Astrocyte (in vitro differentiated cells and primary cell): ENCODE measurements at regions not wholly inside any gene's neighbourhood (a gene's known extent, or its start where the extent isn't known, plus 50 kb on each side); places are given as distances from the start of the nearest gene placed in this dataset.

Experiments used
- DNase-seq: peaks from one replicate; pipeline ENCODE4 v3.0.0-alpha.2; 2010; ENCODE audit warnings: low read depth
- FAIRE-seq: peaks from 2 replicates; lab custom pipeline; 2011; peaks lifted over from hg19 to GRCh38; lab: Jason Lieb, UNC
- H2AFZ ChIP-seq: 2 replicates; pipeline ENCODE4 v1.6.0; 2012; ENCODE audit warnings: low read depth, low read length, inconsistent platforms
- H3K27ac ChIP-seq: 2 replicates; pipeline ENCODE4 v1.5.1; 2011; ENCODE audit warnings: low read depth, low read length, inconsistent platforms
- H3K27me3 ChIP-seq: 2 replicates; pipeline ENCODE4 v1.6.0; 2011; ENCODE audit warnings: low read length, inconsistent platforms; ENCODE audit not compliant: insufficient read depth
- H3K36me3 ChIP-seq: 2 replicates; pipeline ENCODE4 v1.5.1; 2011; ENCODE audit warnings: low read length, inconsistent platforms; ENCODE audit not compliant: insufficient read depth
- H3K4me1 ChIP-seq: 2 replicates; pipeline ENCODE4 v1.5.1; 2011; ENCODE audit warnings: low read length, inconsistent platforms; ENCODE audit not compliant: insufficient read depth
- H3K4me2 ChIP-seq: 2 replicates; pipeline ENCODE4 v1.6.0; 2012; ENCODE audit warnings: low read length, inconsistent platforms
- H3K4me3 ChIP-seq: 2 replicates; pipeline ENCODE4 v1.5.1; 2011; ENCODE audit warnings: low read depth, mild to moderate bottlenecking, low read length, inconsistent platforms; ENCODE audit not compliant: insufficient read depth
- H3K79me2 ChIP-seq: 2 replicates; pipeline ENCODE4 v1.6.0; 2012; ENCODE audit warnings: mild to moderate bottlenecking, low read length, inconsistent platforms; ENCODE audit not compliant: insufficient read depth
- H3K9ac ChIP-seq: 2 replicates; pipeline ENCODE4 v1.6.0; 2012; ENCODE audit warnings: mild to moderate bottlenecking, low read length, inconsistent platforms
- H3K9me3 ChIP-seq: 2 replicates; pipeline ENCODE4 v1.5.1; 2012; ENCODE audit warnings: low read depth, mild to moderate bottlenecking, low read length, inconsistent platforms; ENCODE audit not compliant: insufficient read depth
- H4K20me1 ChIP-seq: 2 replicates; pipeline ENCODE4 v1.6.0; 2012; ENCODE audit warnings: low read length, inconsistent platforms; ENCODE audit not compliant: insufficient read depth
- H3K27ac Mint-ChIP-seq: one replicate; pipeline ENCODE4 v1.8.0; 2021; ENCODE audit warnings: mild to moderate bottlenecking, mixed read lengths; ENCODE audit not compliant: unreplicated experiment
- H3K27me3 Mint-ChIP-seq: one replicate; pipeline ENCODE4 v1.8.0; 2021; ENCODE audit warnings: low read depth, mixed read lengths; ENCODE audit not compliant: unreplicated experiment
- H3K36me3 Mint-ChIP-seq: one replicate; pipeline ENCODE4 v1.8.0; 2021; ENCODE audit warnings: low read depth, mixed read lengths; ENCODE audit not compliant: unreplicated experiment
- H3K4me1 Mint-ChIP-seq: one replicate; pipeline ENCODE4 v1.8.0; 2021; ENCODE audit warnings: low read depth, mixed read lengths; ENCODE audit not compliant: unreplicated experiment
- H3K4me3 Mint-ChIP-seq: one replicate; pipeline ENCODE4 v1.8.0; 2021; ENCODE audit warnings: mild to moderate bottlenecking, moderate library complexity, mixed read lengths; ENCODE audit not compliant: unreplicated experiment
- H3K9me3 Mint-ChIP-seq: one replicate; pipeline ENCODE4 v1.8.0; 2021; ENCODE audit warnings: mild to moderate bottlenecking, mixed read lengths; ENCODE audit not compliant: unreplicated experiment
- CTCF ChIP-seq: IDR thresholded peaks from 2 replicates; pipeline ENCODE4 v1.5.1; 2011; ENCODE audit warnings: low read depth, mild to moderate bottlenecking, inconsistent platforms, low read length, moderate library complexity; ENCODE audit not compliant: insufficient read depth
- EZH2 ChIP-seq: IDR thresholded peaks from 2 replicates; pipeline ENCODE4 v1.6.1; 2012; ENCODE audit warnings: mild to moderate bottlenecking, low read length, inconsistent platforms; ENCODE audit not compliant: insufficient read depth

- H3K4me1 Mint-ChIP-seq = no peaks in the 10 kb centered on the region
- no peaks in the 10 kb centered on the region for H3K27me3 ChIP-seq
These were observed 1802.0 kb downstream of the SUCLG1 start for GRCh38 chr2:82657106-82657505.

GRCh38 chr2:82656420-82656819 is 1802.7 kb downstream of the SUCLG1 start:
- no peak for DNase-seq
- Mint-ChIP-seq H3K4me1 (no peaks in the 10 kb centered on the region), H3K27me3 (peaks cover 2% of the 10 kb centered on the region), H3K4me3 (no peak overlapping the region), H3K9me3 (no peaks in the 10 kb centered on the region), H3K36me3 (no peaks in the 10 kb centered on the region), H3K27ac (no peak overlapping the region)
- no peak for TF ChIP-seq CTCF
- no peak for TF ChIP-seq EZH2
- no peak overlapping the region for H3K4me2 ChIP-seq
- no peaks in the 10 kb centered on the region for H3K9me3 ChIP-seq
- H3K27me3 ChIP-seq = no peaks in the 10 kb centered on the region
- no peak for FAIRE-seq
- no peaks in the 10 kb centered on the region for H4K20me1 ChIP-seq
- H2AFZ ChIP-seq = no peak overlapping the region
- H3K36me3 ChIP-seq = no peaks in the 10 kb centered on the region
- no peak overlapping the region for H3K4me3 ChIP-seq
- no peaks in the 10 kb centered on the region for H3K4me1 ChIP-seq
- no peak overlapping the region for H3K9ac ChIP-seq
- H3K79me2 ChIP-seq = no peaks in the 10 kb centered on the region
- H3K27ac ChIP-seq = no peak overlapping the region

More at GRCh38 chr2:82657106-82657505, 1802.0 kb downstream of the SUCLG1 start:
- peaks cover 2% of the 10 kb centered on the region for H3K27me3 Mint-ChIP-seq
- no peak for FAIRE-seq
- Histone ChIP-seq H2AFZ (no peak overlapping the region), H3K9ac (no peak overlapping the region), H3K36me3 (no peaks in the 10 kb centered on the region), H3K27ac (no peak overlapping the region), H3K4me2 (no peak overlapping the region), H4K20me1 (no peaks in the 10 kb centered on the region), H3K4me1 (no peaks in the 10 kb centered on the region), H3K79me2 (no peaks in the 10 kb centered on the region), H3K4me3 (no peak overlapping the region), H3K9me3 (no peaks in the 10 kb centered on the region)
- H3K36me3 Mint-ChIP-seq = no peaks in the 10 kb centered on the region
- no peak for DNase-seq
- H3K27ac Mint-ChIP-seq = no peak overlapping the region
- H3K4me3 Mint-ChIP-seq = no peak overlapping the region
- TF ChIP-seq CTCF (no peak), EZH2 (no peak)
- no peaks in the 10 kb centered on the region for H3K9me3 Mint-ChIP-seq

DNA sequence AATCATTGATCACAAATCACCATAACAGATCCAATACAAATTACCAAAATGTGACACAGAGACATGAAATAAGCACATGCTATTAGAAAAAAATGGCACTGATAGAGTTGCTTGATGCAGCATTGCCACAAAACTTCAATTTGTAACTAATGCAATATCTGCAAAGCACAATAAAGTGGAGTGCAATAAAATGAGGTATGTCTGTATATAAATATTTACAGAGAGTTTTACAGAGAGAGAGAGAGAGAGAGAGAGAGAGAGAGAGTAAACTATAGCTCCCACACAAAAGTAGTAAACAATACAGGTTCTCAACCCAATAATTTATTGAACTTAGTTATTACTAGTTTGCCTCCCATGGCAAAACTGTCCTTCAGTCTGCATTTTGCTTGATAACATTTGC is 1807.0 kb downstream of the SUCLG1 start:
- Mint-ChIP-seq H3K9me3 (no peaks in the 10 kb centered on the region), H3K4me3 (no peak overlapping the region), H3K27me3 (peaks cover 2% of the 10 kb centered on the region), H3K4me1 (no peaks in the 10 kb centered on the region), H3K27ac (no peak overlapping the region), H3K36me3 (no peaks in the 10 kb centered on the region)
- DNase-seq (no peak), FAIRE-seq (no peak)
- Histone ChIP-seq H3K4me1 (no peaks in the 10 kb centered on the region), H3K27me3 (no peaks in the 10 kb centered on the region), H3K4me2 (no peak overlapping the region), H3K9me3 (no peaks in the 10 kb centered on the region), H3K9ac (no peak overlapping the region), H3K27ac (no peak overlapping the region), H2AFZ (no peak overlapping the region), H3K4me3 (no peak overlapping the region), H3K79me2 (no peaks in the 10 kb centered on the region), H4K20me1 (no peaks in the 10 kb centered on the region), H3K36me3 (no peaks in the 10 kb centered on the region)
- TF ChIP-seq EZH2 = no peak
- TF ChIP-seq CTCF = no peak
